Endodermal cell (in vitro differentiated cells): ENCODE measurements at regions not wholly inside any gene's neighbourhood (a gene's known extent, or its start where the extent isn't known, plus 50 kb on each side); places are given as distances from the start of the nearest gene placed in this dataset.

Experiments
- DNase-seq: peaks from one replicate; pipeline ENCODE4 v3.0.0-alpha.2; 2017
- H3K27ac ChIP-seq: 2 replicates; pipeline ENCODE4 v1.5.1; 2013; ENCODE audit warnings: mild to moderate bottlenecking, low read depth, low read length, moderate library complexity
- H3K27me3 ChIP-seq: 2 replicates; pipeline ENCODE4 v1.6.1; 2013; ENCODE audit warnings: mild to moderate bottlenecking, low read length, moderate library complexity; ENCODE audit not compliant: insufficient read depth, control insufficient read depth, poor library complexity, severe bottlenecking
- H3K36me3 ChIP-seq: 2 replicates; pipeline ENCODE4 v1.7.0; 2013; ENCODE audit warnings: mild to moderate bottlenecking, low read length, moderate library complexity; ENCODE audit not compliant: control insufficient read depth, insufficient read depth
- H3K4me1 ChIP-seq: one replicate; pipeline ENCODE4 v1.7.0; 2013; ENCODE audit warnings: low read length; ENCODE audit not compliant: control insufficient read depth, insufficient read depth
- H3K4me3 ChIP-seq: 2 replicates; pipeline ENCODE4 v1.5.1; 2013; ENCODE audit warnings: mild to moderate bottlenecking, low read length, moderate library complexity
- H3K9ac ChIP-seq: 2 replicates; pipeline ENCODE4 v1.6.1; 2013; ENCODE audit warnings: mild to moderate bottlenecking, low read length, moderate library complexity; ENCODE audit not compliant: poor library complexity, severe bottlenecking; ENCODE audit errors: extremely low read depth
- H3K9me3 ChIP-seq: 2 replicates; pipeline ENCODE4 v1.6.1; 2013; ENCODE audit warnings: mild to moderate bottlenecking, low read length, moderate library complexity; ENCODE audit not compliant: control insufficient read depth
- H3K27ac Mint-ChIP-seq: 2 replicates; pipeline ENCODE4 v1.8.0; 2020; ENCODE audit warnings: mixed read lengths
- H3K27me3 Mint-ChIP-seq: 2 replicates; pipeline ENCODE4 v1.8.0; 2021; ENCODE audit warnings: mild to moderate bottlenecking, mixed read lengths; ENCODE audit not compliant: insufficient read depth
- H3K36me3 Mint-ChIP-seq: 2 replicates; pipeline ENCODE4 v1.8.0; 2020; ENCODE audit warnings: low read depth, mixed read lengths
- H3K4me1 Mint-ChIP-seq: 2 replicates; pipeline ENCODE4 v1.8.0; 2020; ENCODE audit warnings: mixed read lengths
- H3K4me3 Mint-ChIP-seq: 2 replicates; pipeline ENCODE4 v1.8.0; 2020; ENCODE audit warnings: mild to moderate bottlenecking, moderate library complexity, mixed read lengths
- H3K9me3 Mint-ChIP-seq: 2 replicates; pipeline ENCODE4 v1.8.0; 2020; ENCODE audit warnings: mild to moderate bottlenecking, mixed read lengths
- WGBS, 2 experiments: methylation state at CpG; one replicate each; pipeline versions ENCODE4 v1.1.5 to v1.1.7; 2013; ENCODE audit warnings: missing lambda C conversion rate in 2 of 2, mixed read lengths in 1 of 2; ENCODE audit not compliant: insufficient coverage in 1 of 2, insufficient read length in 1 of 2; 5-methylcytosine and 5-hydroxymethylcytosine counted together
- TF ChIP-seq, protein P1 (sequence below): fragments of 200-600 bp; sonication (generic); conservative IDR thresholded peaks from 2 replicates; pipeline ENCODE4 v1.5.0; 2021; ENCODE audit warnings: antibody characterized with exemption, mild to moderate bottlenecking

DNA sequence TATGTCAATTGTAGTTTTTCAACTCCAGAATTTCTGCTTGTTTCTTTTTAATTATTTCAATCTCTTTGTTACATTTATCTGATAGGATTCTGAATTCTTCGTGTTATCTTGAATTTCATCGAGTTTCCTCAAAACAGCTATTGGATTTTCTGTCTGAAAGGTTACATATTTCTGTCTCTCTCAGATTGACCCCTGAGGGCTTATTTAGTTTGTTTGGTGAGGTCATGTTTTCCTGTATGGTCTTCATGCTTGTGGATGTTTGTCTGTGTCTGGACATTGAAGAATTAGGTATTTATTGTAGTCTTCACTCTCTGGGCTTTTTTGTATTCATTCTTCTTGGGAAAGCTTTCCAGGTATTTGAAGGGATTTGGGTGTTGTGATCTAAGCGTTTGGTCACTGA is 85.6 kb downstream of the SNAPC1 start:
- WGBS, 2 experiments: 83 to 97% methylated on average over 2 to 3 of the region's 3 CpGs
- Mint-ChIP-seq H3K27ac (no peak overlapping the region), H3K9me3 (peaks cover 1% of the 10 kb centered on the region)

GRCh38 chr14:61854898-61855297 is 92.7 kb downstream of the SNAPC1 start:
- Histone ChIP-seq H3K27me3 (no peaks in the 10 kb centered on the region), H3K36me3 (no peaks in the 10 kb centered on the region), H3K4me1 (no peaks in the 10 kb centered on the region), H3K9ac (no peak overlapping the region), H3K27ac (no peak overlapping the region), H3K4me3 (no peak overlapping the region), H3K9me3 (no peaks in the 10 kb centered on the region)
- H3K4me3 Mint-ChIP-seq: no peak overlapping the region
- no peak for DNase-seq
- H3K27ac Mint-ChIP-seq: no peak overlapping the region
- H3K36me3 Mint-ChIP-seq: no peaks in the 10 kb centered on the region
- H3K4me1 Mint-ChIP-seq: peaks cover 3% of the 10 kb centered on the region
- H3K27me3 Mint-ChIP-seq: no peaks in the 10 kb centered on the region
- TF ChIP-seq, protein P1, sequence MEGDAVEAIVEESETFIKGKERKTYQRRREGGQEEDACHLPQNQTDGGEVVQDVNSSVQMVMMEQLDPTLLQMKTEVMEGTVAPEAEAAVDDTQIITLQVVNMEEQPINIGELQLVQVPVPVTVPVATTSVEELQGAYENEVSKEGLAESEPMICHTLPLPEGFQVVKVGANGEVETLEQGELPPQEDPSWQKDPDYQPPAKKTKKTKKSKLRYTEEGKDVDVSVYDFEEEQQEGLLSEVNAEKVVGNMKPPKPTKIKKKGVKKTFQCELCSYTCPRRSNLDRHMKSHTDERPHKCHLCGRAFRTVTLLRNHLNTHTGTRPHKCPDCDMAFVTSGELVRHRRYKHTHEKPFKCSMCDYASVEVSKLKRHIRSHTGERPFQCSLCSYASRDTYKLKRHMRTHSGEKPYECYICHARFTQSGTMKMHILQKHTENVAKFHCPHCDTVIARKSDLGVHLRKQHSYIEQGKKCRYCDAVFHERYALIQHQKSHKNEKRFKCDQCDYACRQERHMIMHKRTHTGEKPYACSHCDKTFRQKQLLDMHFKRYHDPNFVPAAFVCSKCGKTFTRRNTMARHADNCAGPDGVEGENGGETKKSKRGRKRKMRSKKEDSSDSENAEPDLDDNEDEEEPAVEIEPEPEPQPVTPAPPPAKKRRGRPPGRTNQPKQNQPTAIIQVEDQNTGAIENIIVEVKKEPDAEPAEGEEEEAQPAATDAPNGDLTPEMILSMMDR: no peak
- peaks cover 1% of the 10 kb centered on the region for H3K9me3 Mint-ChIP-seq

More for the DNA sequence above, 85.6 kb downstream of the SNAPC1 start:
- Histone ChIP-seq H3K36me3 (no peaks in the 10 kb centered on the region), H3K27ac (no peak overlapping the region), H3K9ac (no peak overlapping the region), H3K4me1 (no peaks in the 10 kb centered on the region), H3K9me3 (no peaks in the 10 kb centered on the region), H3K4me3 (no peak overlapping the region), H3K27me3 (no peaks in the 10 kb centered on the region)
- Mint-ChIP-seq H3K4me3 (no peak overlapping the region), H3K4me1 (no peaks in the 10 kb centered on the region), H3K27me3 (peaks cover 1% of the 10 kb centered on the region), H3K36me3 (no peaks in the 10 kb centered on the region)
- DNase-seq: no peak
- TF ChIP-seq, protein P1: no peak

DNA sequence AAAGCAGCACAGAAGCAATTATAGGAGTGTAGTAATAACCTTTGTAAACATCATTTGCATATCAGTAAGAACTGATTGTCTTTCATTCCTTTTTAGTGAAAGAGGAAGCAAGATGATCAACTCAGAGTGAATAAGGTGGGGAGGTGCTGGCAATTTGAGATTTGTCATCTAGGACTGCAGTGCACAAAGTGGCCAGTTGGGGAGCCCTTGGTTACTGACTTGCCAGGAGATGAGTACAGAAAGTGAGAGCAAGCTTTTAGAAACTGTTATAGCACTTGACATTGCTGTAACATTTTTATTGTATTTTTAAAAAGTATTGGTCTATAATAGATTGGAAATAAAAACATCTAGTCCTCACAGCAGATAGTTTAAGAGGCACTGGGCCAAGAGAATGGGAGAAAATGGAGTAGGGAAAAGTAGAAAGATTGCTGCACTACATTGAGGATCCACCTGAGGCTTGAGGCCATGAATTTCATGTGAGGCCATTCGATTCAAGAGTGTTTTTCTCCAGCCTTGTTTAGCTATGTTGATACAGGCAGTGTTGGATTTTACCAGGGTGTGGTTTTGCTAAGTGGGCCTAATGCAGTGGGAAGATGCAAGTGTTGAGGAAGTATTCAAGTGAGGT is 98.2 kb downstream of the SNAPC1 start:
- Histone ChIP-seq H3K9ac (no peak overlapping the region), H3K9me3 (no peaks in the 10 kb centered on the region), H3K27ac (no peak overlapping the region), H3K27me3 (no peaks in the 10 kb centered on the region), H3K4me1 (no peaks in the 10 kb centered on the region), H3K4me3 (no peak overlapping the region), H3K36me3 (no peaks in the 10 kb centered on the region)
- Mint-ChIP-seq H3K9me3 (no peaks in the 10 kb centered on the region), H3K27me3 (no peaks in the 10 kb centered on the region), H3K4me3 (no peak overlapping the region), H3K36me3 (no peaks in the 10 kb centered on the region), H3K27ac (no peak overlapping the region), H3K4me1 (no peaks in the 10 kb centered on the region)
- 80 to 84% methylated on average over 1 of the region's 1 CpG for WGBS, 2 experiments
- DNase-seq: peak; percentile 90
- TF ChIP-seq, protein P1: peak; percentile 86
